Sigmoid colon (tissue), 4 donors: ENCODE measurements at regions not wholly inside any gene's neighbourhood (a gene's known extent, or its start where the extent isn't known, plus 50 kb on each side); places are given as distances from the start of the nearest gene placed in this dataset.

Source experiments
- EP300 ChIP-seq, 4 donors: sonication (generic); formaldehyde crosslinking; IDR thresholded peaks; one replicate each; pipeline ENCODE4 v1.6.1; 2017; ENCODE audit warnings: antibody characterized with exemption in 4 of 4
- POLR2A ChIP-seq, 2 donors: fragments of 450-650 bp; IDR thresholded peaks; one replicate each; pipeline ENCODE4 v1.6.1; 2016; ENCODE audit warnings: antibody characterized with exemption in 2 of 2, mild to moderate bottlenecking in 2 of 2, moderate library complexity in 2 of 2
- POLR2AphosphoS5 ChIP-seq, 4 donors: sonication (generic); formaldehyde crosslinking; IDR thresholded peaks; one replicate each; pipeline ENCODE4 v1.6.1; 2017; ENCODE audit warnings: antibody characterized with exemption in 4 of 4
- TF ChIP-seq, protein P1 (sequence below), 4 experiments: fragments of 450-650 bp in 3 of 4; fragments of 200-600 bp in 1 of 4; IDR thresholded peaks; one replicate each; pipeline ENCODE4 v1.5.1; 2016 to 2019; ENCODE audit warnings: antibody characterized with exemption in 4 of 4, mild to moderate bottlenecking in 3 of 4, moderate library complexity in 2 of 4

DNA sequence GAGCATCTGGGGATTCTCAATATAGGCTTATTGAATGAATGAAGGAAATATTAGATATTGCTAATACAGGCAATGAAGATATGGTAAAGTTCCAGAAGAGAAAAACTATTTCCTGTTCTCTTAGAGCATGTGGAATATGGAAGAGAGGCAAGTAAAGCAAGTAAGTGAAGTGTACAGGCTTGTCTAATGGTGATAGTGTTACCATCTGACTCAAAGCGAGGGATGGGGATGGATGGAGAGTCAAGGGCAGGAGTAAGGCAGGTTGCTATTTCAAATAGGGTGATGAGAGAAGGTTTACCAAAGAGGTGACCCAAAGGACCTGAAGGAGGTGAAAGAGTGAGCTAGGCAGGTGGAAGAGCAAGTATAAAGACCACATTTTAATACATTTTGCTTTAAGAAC, 55.2 kb upstream of the SLC38A11 start:
- TF ChIP-seq, protein P1, sequence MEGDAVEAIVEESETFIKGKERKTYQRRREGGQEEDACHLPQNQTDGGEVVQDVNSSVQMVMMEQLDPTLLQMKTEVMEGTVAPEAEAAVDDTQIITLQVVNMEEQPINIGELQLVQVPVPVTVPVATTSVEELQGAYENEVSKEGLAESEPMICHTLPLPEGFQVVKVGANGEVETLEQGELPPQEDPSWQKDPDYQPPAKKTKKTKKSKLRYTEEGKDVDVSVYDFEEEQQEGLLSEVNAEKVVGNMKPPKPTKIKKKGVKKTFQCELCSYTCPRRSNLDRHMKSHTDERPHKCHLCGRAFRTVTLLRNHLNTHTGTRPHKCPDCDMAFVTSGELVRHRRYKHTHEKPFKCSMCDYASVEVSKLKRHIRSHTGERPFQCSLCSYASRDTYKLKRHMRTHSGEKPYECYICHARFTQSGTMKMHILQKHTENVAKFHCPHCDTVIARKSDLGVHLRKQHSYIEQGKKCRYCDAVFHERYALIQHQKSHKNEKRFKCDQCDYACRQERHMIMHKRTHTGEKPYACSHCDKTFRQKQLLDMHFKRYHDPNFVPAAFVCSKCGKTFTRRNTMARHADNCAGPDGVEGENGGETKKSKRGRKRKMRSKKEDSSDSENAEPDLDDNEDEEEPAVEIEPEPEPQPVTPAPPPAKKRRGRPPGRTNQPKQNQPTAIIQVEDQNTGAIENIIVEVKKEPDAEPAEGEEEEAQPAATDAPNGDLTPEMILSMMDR (IDR thresholded peaks at IDR 0.05), result no peak
- TF ChIP-seq EP300 (IDR thresholded peaks at IDR 0.05), result no peak
- no peak for TF ChIP-seq POLR2AphosphoS5 (IDR thresholded peaks at IDR 0.05)
- no peak for TF ChIP-seq POLR2A (IDR thresholded peaks at IDR 0.05)
